Psoas muscle (tissue), 7 donors: ENCODE measurements at regions not wholly inside any gene's neighbourhood (a gene's known extent, or its start where the extent isn't known, plus 50 kb on each side); places are given as distances from the start of the nearest gene placed in this dataset.

ENCODE experiments used
- ATAC-seq, 4 donors: fragments of 200-7000 bp; cut with Tn5 transposase; one replicate each; pipeline ENCODE4 v1.9.1; 2020; ENCODE audit warnings: moderate library complexity in 3 of 4, mild to moderate bottlenecking in 2 of 4
- DNase-seq, 2 donors: peaks; one replicate each; pipeline ENCODE4 v3.0.0-alpha.2; 2020
- H3K27ac ChIP-seq: fragments of 200-600 bp; one replicate; pipeline ENCODE4 v1.8.0; 2022
- H3K27me3 ChIP-seq, 3 donors: fragments of 200-600 bp in 1 of 3; one replicate each; pipeline versions ENCODE4 v1.6.1 to v1.8.0; 2013 to 2022; ENCODE audit warnings: low read length in 2 of 3, mild to moderate bottlenecking in 2 of 3, moderate library complexity in 1 of 3; ENCODE audit not compliant: insufficient read depth in 3 of 3
- H3K36me3 ChIP-seq, 2 donors: fragments of 200-600 bp in 1 of 2; one replicate each; pipeline versions ENCODE4 v1.6.1 to v1.8.0; 2013 to 2022; ENCODE audit warnings: low read depth in 1 of 2, mild to moderate bottlenecking in 1 of 2, moderate library complexity in 1 of 2; ENCODE audit not compliant: insufficient read depth in 1 of 2
- H3K4me1 ChIP-seq: fragments of 200-600 bp; one replicate; pipeline ENCODE4 v1.8.0; 2022
- H3K4me3 ChIP-seq: fragments of 200-600 bp; one replicate; pipeline ENCODE4 v1.8.0; 2022; ENCODE audit warnings: mild to moderate bottlenecking
- H3K9me3 ChIP-seq: fragments of 200-600 bp; one replicate; pipeline ENCODE4 v1.8.0; 2022
- WGBS, 3 donors: extraction: QIAGEN DNeasy Blood & Tissue Kit; methylation state at CpG; one replicate each; pipeline versions ENCODE4 v1.1.6 to v1.1.7; 2013; 5-methylcytosine and 5-hydroxymethylcytosine counted together
- intact Hi-C, 2 donors: fragments of 100-400 bp; cut with DNase I; formaldehyde crosslinking; loops; one replicate each; pipeline versions ENCODE4 v1.11.0 to v1.14.2; 2022
- TF ChIP-seq, protein P1 (sequence below): fragments of 200-600 bp; IDR thresholded peaks from one replicate; pipeline ENCODE4 v1.8.0; 2022; ENCODE audit warnings: antibody characterized with exemption
- donor health status: healthy with polysubstance abuse.
- donor health status: DM: no; HTN: no; CAD: no; lungs with moderate emphysema.
- donor health status: Bipolar disorder and iron deficiency.
- donor health status: healthy.
- donor health status: DM: yes; HTN: yes; CAD: no.
- donor health status: DM: no; HTN: no; CAD: no.
- donor health status: DM: yes; HTN: yes; CAD: no.

DNA sequence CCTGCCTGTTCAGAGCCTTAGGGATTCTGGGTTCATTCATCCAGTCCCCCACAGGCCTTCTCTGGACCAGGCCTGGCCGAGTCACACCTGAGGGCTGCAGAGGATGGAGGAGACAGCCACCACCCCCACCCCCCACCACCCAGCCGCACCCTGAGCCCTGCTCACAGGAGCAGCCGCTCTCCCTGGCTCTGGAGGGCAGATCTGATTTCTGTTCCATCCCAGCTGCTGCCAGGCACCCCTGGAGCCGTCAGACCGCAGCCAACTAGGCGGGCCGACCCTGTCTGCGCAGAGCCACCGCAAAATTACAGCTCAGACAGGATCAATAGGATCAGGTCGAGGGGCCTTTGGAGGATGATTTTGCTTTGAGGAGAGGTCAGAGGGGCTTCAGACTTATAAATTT lies 154.6 kb upstream of the MYL2 start:
- intact Hi-C loops = no loop called here
- DNase-seq = no peak
- Histone ChIP-seq H3K27me3 (peaks cover 0 to 9% (median 5%) of the 10 kb centered on the region in 3 donors), H3K4me3 (no peak overlapping the region), H3K36me3 (no peaks in the 10 kb centered on the region), H3K9me3 (no peaks in the 10 kb centered on the region), H3K4me1 (no peaks in the 10 kb centered on the region), H3K27ac (no peak overlapping the region)
- ATAC-seq = no peak
- TF ChIP-seq, protein P1, sequence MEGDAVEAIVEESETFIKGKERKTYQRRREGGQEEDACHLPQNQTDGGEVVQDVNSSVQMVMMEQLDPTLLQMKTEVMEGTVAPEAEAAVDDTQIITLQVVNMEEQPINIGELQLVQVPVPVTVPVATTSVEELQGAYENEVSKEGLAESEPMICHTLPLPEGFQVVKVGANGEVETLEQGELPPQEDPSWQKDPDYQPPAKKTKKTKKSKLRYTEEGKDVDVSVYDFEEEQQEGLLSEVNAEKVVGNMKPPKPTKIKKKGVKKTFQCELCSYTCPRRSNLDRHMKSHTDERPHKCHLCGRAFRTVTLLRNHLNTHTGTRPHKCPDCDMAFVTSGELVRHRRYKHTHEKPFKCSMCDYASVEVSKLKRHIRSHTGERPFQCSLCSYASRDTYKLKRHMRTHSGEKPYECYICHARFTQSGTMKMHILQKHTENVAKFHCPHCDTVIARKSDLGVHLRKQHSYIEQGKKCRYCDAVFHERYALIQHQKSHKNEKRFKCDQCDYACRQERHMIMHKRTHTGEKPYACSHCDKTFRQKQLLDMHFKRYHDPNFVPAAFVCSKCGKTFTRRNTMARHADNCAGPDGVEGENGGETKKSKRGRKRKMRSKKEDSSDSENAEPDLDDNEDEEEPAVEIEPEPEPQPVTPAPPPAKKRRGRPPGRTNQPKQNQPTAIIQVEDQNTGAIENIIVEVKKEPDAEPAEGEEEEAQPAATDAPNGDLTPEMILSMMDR = no peak
- 40 to 53% (median 49%) methylated on average over 10 of the region's 10 CpGs for WGBS, 3 donors

DNA sequence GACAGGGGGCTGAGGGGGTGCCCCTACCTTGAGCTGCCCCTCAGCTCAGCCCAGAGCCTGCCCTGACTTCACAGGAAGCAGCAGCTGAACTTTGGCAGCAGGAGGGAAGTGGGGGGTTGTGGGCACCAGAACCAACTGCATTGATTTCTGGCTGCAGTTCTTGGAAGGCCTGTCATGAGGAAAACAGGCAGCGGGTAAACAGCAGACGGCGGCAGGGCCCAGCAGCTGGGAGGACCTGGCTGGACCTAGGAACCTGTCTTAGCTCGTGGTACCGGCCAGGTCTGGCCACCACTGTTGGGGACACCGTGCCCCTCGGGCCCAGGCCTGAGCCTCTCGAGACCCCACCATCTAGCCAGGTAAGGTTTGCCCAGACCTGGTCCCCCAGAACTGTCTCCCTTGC lies 154.2 kb upstream of the MYL2 start:
- no peaks in the 10 kb centered on the region for H3K36me3 ChIP-seq
- DNase-seq = no peak
- TF ChIP-seq, protein P1 = no peak

DNA sequence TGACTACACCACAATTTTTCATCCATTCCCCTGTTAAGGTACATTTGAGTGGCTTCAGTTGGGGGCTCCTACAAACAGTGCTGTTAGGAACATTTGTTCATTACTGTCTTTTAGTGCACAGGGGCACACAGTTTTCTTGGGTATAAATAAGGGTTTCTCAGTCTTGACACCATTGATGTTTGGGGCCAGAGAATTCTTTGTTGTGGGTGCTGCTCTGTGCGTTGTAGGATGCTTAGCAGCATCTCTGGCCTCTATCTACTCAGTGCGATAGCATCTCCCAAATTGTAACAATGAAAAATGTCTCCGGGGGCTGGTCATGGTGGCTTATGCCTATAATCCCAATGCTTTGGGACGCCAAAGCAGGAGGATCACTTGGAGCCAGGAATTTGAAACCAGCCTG lies 153.0 kb upstream of the MYL2 start:
- no peak for ATAC-seq
- DNase-seq = no peak
- Histone ChIP-seq H3K27ac (no peak overlapping the region), H3K9me3 (no peaks in the 10 kb centered on the region), H3K4me1 (no peaks in the 10 kb centered on the region), H3K4me3 (no peak overlapping the region), H3K27me3 (peaks cover 0 to 20% (median 5%) of the 10 kb centered on the region in 3 donors), H3K36me3 (no peaks in the 10 kb centered on the region)
- 34 to 39% (median 39%) methylated on average over 4 of the region's 4 CpGs for WGBS, 3 donors
- TF ChIP-seq, protein P1 = no peak
- intact Hi-C loops = no loop called here

More for the DNA sequence above, 154.2 kb upstream of the MYL2 start:
- 41 to 66% (median 46%) methylated on average over 6 to 8 of the region's 8 CpGs for WGBS, 3 donors
- Histone ChIP-seq H3K27me3 (peaks cover 0 to 11% (median 5%) of the 10 kb centered on the region in 3 donors), H3K9me3 (no peaks in the 10 kb centered on the region), H3K4me3 (no peak overlapping the region), H3K27ac (no peak overlapping the region), H3K4me1 (no peaks in the 10 kb centered on the region)
- intact Hi-C loops = no loop called here
- no peak for ATAC-seq

DNA sequence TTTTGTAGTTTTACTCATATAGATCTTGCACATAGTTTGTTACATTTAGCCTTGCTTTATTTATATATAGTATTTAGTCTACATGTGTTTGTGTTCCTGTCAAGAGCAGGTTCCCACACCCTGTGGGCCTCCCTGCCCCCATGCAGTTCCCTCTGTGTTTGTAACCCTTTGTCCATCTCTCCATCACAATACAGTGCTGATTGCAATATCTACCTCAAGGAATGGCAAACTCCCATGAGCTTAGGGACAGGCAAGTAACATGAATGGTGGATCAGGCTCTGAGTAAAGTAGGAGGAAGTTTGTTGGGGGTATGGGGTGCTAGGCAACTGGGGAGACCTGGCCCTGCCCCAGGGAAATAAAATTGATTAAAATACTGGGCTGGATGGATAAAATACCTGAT lies 151.9 kb upstream of the MYL2 start:
- intact Hi-C loops = no loop called here
- no peak overlapping the region for H3K4me3 ChIP-seq

GRCh38 chr12:111069886-111070285 lies 149.5 kb upstream of the MYL2 start:
- DNase-seq (no peak), ATAC-seq (no peak)
- intact Hi-C loops = no loop called here
- H3K4me3 ChIP-seq = no peak overlapping the region
- H3K36me3 ChIP-seq = no peaks in the 10 kb centered on the region
- WGBS, 3 donors = 82 to 93% (median 85%) methylated on average over 4 of the region's 4 CpGs
- H3K27ac ChIP-seq = no peak overlapping the region
- TF ChIP-seq, protein P1 = no peak
- H3K9me3 ChIP-seq = no peaks in the 10 kb centered on the region
- no peaks in the 10 kb centered on the region for H3K4me1 ChIP-seq
- H3K27me3 ChIP-seq = peaks cover 0 to 15% (median 5%) of the 10 kb centered on the region in 3 donors

More for the DNA sequence above, 151.9 kb upstream of the MYL2 start:
- Histone ChIP-seq H3K36me3 (no peaks in the 10 kb centered on the region), H3K4me1 (no peaks in the 10 kb centered on the region), H3K27ac (no peak overlapping the region), H3K9me3 (no peaks in the 10 kb centered on the region), H3K27me3 (peaks cover 0 to 21% (median 5%) of the 10 kb centered on the region in 3 donors)
- DNase-seq (no peak), ATAC-seq (no peak)
- TF ChIP-seq, protein P1 = no peak
